PC-9 (cell line): ENCODE measurements at regions not wholly inside any gene's neighbourhood (a gene's known extent, or its start where the extent isn't known, plus 50 kb on each side); places are given as distances from the start of the nearest gene placed in this dataset.

Experiments used
- BruUV-seq: library from RNA; stranded (reverse); fragments of 400-500 nt; replicated peaks from 2 replicates; lab custom pipeline; 2021; lab: Mats Ljungman, UMichigan
- CTCF ChIA-PET: fragments of 300-600 bp; sonication (Branson Sonifier 250); formaldehyde crosslinking; loops from one replicate; lab custom pipeline; 2022; ENCODE audit warnings: antibody characterized with exemption; lab: Charles Lee
- POLR2A ChIA-PET: fragments of 300-600 bp; sonication (Branson Sonifier 250); formaldehyde crosslinking; loops from one replicate; lab custom pipeline; 2022; ENCODE audit warnings: antibody characterized with exemption; ENCODE audit not compliant: unreplicated experiment; lab: Charles Lee
- DNase-seq, 2 experiments: peaks; one replicate each; pipeline versions ENCODE4 v3.0.0 to v3.0.0-alpha.2; 2015 to 2022; ENCODE audit warnings: mixed read lengths in 1 of 2
- H2AFZ ChIP-seq: fragments of 200-600 bp; sonication (generic); 2 replicates; pipeline ENCODE4 v1.8.1; 2017; ENCODE audit warnings: antibody characterized with exemption
- H3F3A ChIP-seq: fragments of 200-600 bp; sonication (generic); 2 replicates; pipeline ENCODE4 v1.8.1; 2017; ENCODE audit warnings: antibody characterized with exemption, mild to moderate bottlenecking, low read depth; ENCODE audit not compliant: insufficient read depth
- H3K27ac ChIP-seq: fragments of 200-600 bp; sonication (generic); 2 replicates; pipeline ENCODE4 v1.6.1; 2016; ENCODE audit warnings: mixed run types
- H3K27me3 ChIP-seq: fragments of 200-600 bp; sonication (generic); 2 replicates; pipeline ENCODE4 v1.6.1; 2016; ENCODE audit warnings: low read depth, mixed run types; ENCODE audit not compliant: insufficient read depth
- H3K36me3 ChIP-seq: fragments of 200-600 bp; sonication (generic); 2 replicates; pipeline ENCODE4 v1.6.1; 2016; ENCODE audit warnings: low read depth, mixed run types
- H3K4me1 ChIP-seq: fragments of 200-600 bp; sonication (generic); replicated peaks from 2 replicates; pipeline ENCODE4 v1.6.1; 2016; ENCODE audit warnings: mixed run types; ENCODE audit not compliant: insufficient read depth
- H3K4me2 ChIP-seq: fragments of 200-600 bp; sonication (generic); 2 replicates; pipeline ENCODE4 v1.6.1; 2017; ENCODE audit warnings: mixed run types
- H3K4me3 ChIP-seq: fragments of 200-600 bp; sonication (generic); 2 replicates; pipeline ENCODE4 v1.6.1; 2016; ENCODE audit warnings: mixed run types
- H3K79me2 ChIP-seq: fragments of 200-600 bp; sonication (generic); 2 replicates; pipeline ENCODE4 v1.6.1; 2017; ENCODE audit warnings: low read depth, mixed run types
- H3K9me2 ChIP-seq: fragments of 200-600 bp; sonication (generic); 2 replicates; pipeline ENCODE4 v1.8.1; 2017; ENCODE audit warnings: mild to moderate bottlenecking; ENCODE audit not compliant: insufficient read depth
- H3K9me3 ChIP-seq: fragments of 200-600 bp; sonication (generic); 2 replicates; pipeline ENCODE4 v1.8.1; 2016; ENCODE audit warnings: low read depth; ENCODE audit not compliant: insufficient read depth
- H4K20me1 ChIP-seq: fragments of 200-600 bp; sonication (generic); 2 replicates; pipeline ENCODE4 v1.8.1; 2017; ENCODE audit not compliant: insufficient read depth
- EZH2 ChIP-seq: fragments of 200-600 bp; sonication (generic); IDR thresholded peaks from 2 replicates; pipeline ENCODE4 v1.8.0; 2017; ENCODE audit warnings: antibody characterized with exemption, low read depth
- intact Hi-C: fragments of 100-400 bp; cut with micrococcal nuclease; formaldehyde crosslinking; loops from one replicate; pipeline ENCODE4 v1.10.0; 2022; ENCODE audit not compliant: unreplicated experiment
- TF ChIP-seq, protein P1 (sequence below): fragments of 200-600 bp; sonication (generic); conservative IDR thresholded peaks from 2 replicates; pipeline ENCODE4 v1.6.1; 2017; ENCODE audit warnings: mixed run types, antibody characterized with exemption, mild to moderate bottlenecking, moderate library complexity

DNA sequence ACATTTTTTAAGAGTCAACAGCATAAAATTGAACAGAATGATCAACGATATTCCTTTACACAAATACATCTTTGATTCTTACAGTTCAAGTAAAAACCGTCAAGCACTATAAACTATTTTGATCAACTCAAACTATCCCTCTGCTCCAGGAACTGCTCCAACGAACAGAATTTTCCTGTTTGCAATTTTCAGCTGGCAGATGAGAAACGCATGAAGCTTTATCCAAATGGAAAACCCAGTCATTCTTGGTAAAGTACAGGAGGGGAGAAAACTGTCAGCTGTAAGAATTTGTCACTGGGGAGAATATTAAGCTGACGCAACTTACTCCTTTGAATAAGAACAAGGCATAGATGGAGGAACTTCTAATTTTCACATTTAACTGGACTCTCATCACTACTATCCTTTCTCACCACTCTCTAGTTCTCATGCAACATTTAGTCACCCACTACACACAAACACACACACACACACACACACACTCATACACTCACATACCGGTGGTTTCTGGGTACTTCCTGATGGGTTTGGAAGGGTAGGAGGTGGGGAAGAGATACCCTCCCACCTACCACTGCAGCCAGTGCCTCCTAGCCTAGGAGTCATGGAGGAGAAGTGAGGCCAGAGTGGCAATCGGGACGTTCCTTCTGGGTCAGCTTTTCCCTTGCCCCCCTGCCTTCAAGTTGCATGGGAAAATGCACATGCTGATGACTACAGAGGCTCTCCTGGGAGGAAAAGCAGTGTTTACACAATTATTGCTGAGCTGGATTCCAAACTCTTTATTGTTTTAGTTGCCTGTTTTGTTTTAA, 54.0 kb upstream of the SPATS2L start:
- Histone ChIP-seq H4K20me1 (no peaks in the 10 kb centered on the region), H3K9me2 (no peaks in the 10 kb centered on the region), H3K36me3 (no peaks in the 10 kb centered on the region), H3K4me1 (0 out of 2 replicates have a peak, but pooled peaks cover 11% of the 10 kb centered on the region), H3K27ac (no peak overlapping the region), H3K9me3 (no peaks in the 10 kb centered on the region), H3F3A (0 out of 2 replicates have a peak, but pooled peaks cover 2% of the 10 kb centered on the region), H3K79me2 (no peaks in the 10 kb centered on the region), H3K4me2 (no peak overlapping the region), H3K27me3 (no peaks in the 10 kb centered on the region), H3K4me3 (no peak overlapping the region), H2AFZ (no peak overlapping the region)
- no peak for DNase-seq
- BruUV-seq, result no TSS peak
- ChIA-PET CTCF (no interaction called here), POLR2A (no interaction called here)
- TF ChIP-seq EZH2, result no peak
- TF ChIP-seq, protein P1, sequence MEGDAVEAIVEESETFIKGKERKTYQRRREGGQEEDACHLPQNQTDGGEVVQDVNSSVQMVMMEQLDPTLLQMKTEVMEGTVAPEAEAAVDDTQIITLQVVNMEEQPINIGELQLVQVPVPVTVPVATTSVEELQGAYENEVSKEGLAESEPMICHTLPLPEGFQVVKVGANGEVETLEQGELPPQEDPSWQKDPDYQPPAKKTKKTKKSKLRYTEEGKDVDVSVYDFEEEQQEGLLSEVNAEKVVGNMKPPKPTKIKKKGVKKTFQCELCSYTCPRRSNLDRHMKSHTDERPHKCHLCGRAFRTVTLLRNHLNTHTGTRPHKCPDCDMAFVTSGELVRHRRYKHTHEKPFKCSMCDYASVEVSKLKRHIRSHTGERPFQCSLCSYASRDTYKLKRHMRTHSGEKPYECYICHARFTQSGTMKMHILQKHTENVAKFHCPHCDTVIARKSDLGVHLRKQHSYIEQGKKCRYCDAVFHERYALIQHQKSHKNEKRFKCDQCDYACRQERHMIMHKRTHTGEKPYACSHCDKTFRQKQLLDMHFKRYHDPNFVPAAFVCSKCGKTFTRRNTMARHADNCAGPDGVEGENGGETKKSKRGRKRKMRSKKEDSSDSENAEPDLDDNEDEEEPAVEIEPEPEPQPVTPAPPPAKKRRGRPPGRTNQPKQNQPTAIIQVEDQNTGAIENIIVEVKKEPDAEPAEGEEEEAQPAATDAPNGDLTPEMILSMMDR, result no peak
- intact Hi-C loops, result no loop called here

DNA sequence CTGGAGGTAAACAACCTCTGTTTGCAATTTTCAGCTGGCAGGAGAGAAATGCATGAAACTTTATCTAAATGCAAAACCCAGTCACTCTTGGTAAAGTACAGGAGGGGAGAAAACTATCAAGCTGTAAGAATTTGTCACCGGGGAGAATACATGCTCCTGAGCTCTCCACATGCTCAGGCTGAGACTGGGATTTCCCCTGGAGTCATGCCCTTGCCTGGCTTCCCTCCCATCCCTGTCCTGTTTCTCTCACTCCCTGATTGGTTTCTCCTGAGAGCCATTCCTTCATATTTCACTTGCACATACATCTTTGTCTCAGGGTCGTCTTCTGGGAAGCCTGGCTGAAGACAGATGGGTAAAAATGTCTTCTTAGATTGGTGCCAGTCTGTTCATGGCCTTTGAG, 52.9 kb upstream of the SPATS2L start:
- BruUV-seq, result no TSS peak
- no peak for DNase-seq
- CTCF ChIA-PET, result no interaction called here

DNA sequence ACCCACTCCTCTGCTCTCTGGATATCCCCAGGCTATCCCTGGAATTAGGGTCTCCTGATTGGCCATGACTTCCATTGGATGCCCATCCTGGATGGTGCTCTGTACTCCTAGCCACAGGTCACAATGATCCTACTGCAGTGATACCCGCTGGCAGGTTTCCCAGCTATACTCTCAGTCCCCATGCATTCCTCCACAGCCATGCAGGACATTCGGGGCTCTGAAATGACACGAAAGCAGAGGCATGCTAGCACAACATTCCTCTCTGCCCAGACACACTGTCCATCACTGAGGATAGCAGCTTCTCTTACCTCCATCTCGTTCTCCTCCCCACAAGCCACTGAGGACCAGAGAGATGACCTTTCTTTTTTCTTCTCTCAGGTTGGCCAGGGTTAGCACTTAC, 51.7 kb upstream of the SPATS2L start:
- TF ChIP-seq, protein P1, result no peak
- TF ChIP-seq EZH2, result no peak
- peaks cover 32% of the 10 kb centered on the region for H3K4me1 ChIP-seq
- no peaks in the 10 kb centered on the region for H4K20me1 ChIP-seq
- no peaks in the 10 kb centered on the region for H3K36me3 ChIP-seq
- ChIA-PET POLR2A (no interaction called here), CTCF (no interaction called here)
- intact Hi-C loops, result no loop called here
- H3K9me2 ChIP-seq, result no peaks in the 10 kb centered on the region
- H3F3A ChIP-seq, result peaks cover 21% of the 10 kb centered on the region
- H3K4me3 ChIP-seq, result no peak overlapping the region
- H3K9me3 ChIP-seq, result no peaks in the 10 kb centered on the region
- no peak overlapping the region for H3K4me2 ChIP-seq
- no TSS peak for BruUV-seq
- no peaks in the 10 kb centered on the region for H3K79me2 ChIP-seq
- H3K27me3 ChIP-seq, result no peaks in the 10 kb centered on the region
- DNase-seq, result no peak
- H3K27ac ChIP-seq, result no peak overlapping the region
- no peak overlapping the region for H2AFZ ChIP-seq

More for the DNA sequence above, 52.9 kb upstream of the SPATS2L start:
- no peaks in the 10 kb centered on the region for H3K9me2 ChIP-seq
- H3K79me2 ChIP-seq, result no peaks in the 10 kb centered on the region
- no peak overlapping the region for H3K4me3 ChIP-seq
- H4K20me1 ChIP-seq, result no peaks in the 10 kb centered on the region
- peaks cover 12% of the 10 kb centered on the region; the same call in 1 of the 2 replicates for H3F3A ChIP-seq
- H2AFZ ChIP-seq, result no peak overlapping the region
- intact Hi-C loops, result no loop called here
- no peaks in the 10 kb centered on the region for H3K36me3 ChIP-seq
- no peaks in the 10 kb centered on the region for H3K27me3 ChIP-seq
- peaks cover 23% of the 10 kb centered on the region for H3K4me1 ChIP-seq
- TF ChIP-seq, protein P1, result no peak
- no peak for TF ChIP-seq EZH2
- H3K4me2 ChIP-seq, result no peak overlapping the region
- no peak overlapping the region for H3K27ac ChIP-seq
- POLR2A ChIA-PET, result no interaction called here
- no peaks in the 10 kb centered on the region for H3K9me3 ChIP-seq
